Right renal pelvis (tissue), 4 donors: ENCODE measurements at regions not wholly inside any gene's neighbourhood (a gene's known extent, or its start where the extent isn't known, plus 50 kb on each side); places are given as distances from the start of the nearest gene placed in this dataset.

ENCODE experiments used
- DNase-seq, 4 donors: peaks; one replicate each; pipeline ENCODE4 v3.0.0-alpha.2; 2013; ENCODE audit warnings: low read depth in 4 of 4, low spot score in 3 of 4, missing footprints in 1 of 4

GRCh38 chr9:18330401-18331309 lies 143.3 kb upstream of the ADAMTSL1 start:
- no peak for DNase-seq

GRCh38 chr9:18331310-18331684 lies 142.7 kb upstream of the ADAMTSL1 start:
- peak in 1 of 4 donors; percentile 13 for DNase-seq

DNA sequence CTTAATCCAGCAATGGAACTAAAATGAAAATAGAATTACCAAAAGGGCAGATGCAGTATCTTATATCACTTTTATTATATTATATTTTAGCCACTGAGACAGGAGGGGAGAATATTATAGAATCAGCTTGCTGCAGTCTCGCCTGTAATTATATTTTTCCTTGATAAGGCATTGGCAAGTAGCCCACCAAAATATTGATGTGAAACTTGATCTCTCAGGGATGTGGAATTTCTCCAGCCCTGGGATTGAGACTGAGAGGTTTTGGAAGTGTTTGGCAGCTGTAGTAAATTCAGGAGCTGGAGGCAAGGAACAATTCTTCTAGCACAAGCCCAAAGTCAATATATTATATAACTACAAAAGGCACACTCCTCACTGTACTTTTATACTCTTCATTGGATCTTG lies 142.1 kb upstream of the ADAMTSL1 start:
- DNase-seq: peak; percentile 54 to 74 (median 66)

- no peak for DNase-seq
These were observed 140.8 kb upstream of the ADAMTSL1 start for GRCh38 chr9:18333157-18333556.

GRCh38 chr9:18335825-18336224 lies 138.1 kb upstream of the ADAMTSL1 start:
- DNase-seq: no peak

DNA sequence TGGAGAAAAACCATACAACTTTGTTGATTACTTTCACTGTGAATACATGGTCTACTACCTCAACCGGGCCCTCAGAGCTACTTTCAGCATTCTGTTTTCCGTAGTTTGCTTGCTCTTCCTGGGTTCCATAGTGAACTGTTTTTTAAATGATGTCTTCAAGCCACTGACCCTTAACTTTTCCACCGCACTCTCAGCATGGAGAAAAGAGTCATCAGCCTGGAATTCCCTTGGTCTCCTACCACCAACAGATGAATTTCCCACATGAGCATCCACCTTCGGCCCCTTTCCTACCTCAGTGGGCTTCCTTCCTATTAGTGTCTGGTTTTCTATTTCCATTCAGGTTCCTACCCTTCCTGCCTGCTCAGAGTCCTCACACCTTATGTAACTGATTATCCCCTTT lies 135.9 kb upstream of the ADAMTSL1 start:
- DNase-seq: no peak

GRCh38 chr9:18343784-18344183 lies 130.2 kb upstream of the ADAMTSL1 start:
- no peak for DNase-seq

GRCh38 chr9:18346745-18347144 lies 127.2 kb upstream of the ADAMTSL1 start:
- DNase-seq: no peak

GRCh38 chr9:18347386-18348082 lies 126.4 kb upstream of the ADAMTSL1 start:
- no peak for DNase-seq

- DNase-seq: no peak
These were observed 125.9 kb upstream of the ADAMTSL1 start for GRCh38 chr9:18348083-18348475.

DNA sequence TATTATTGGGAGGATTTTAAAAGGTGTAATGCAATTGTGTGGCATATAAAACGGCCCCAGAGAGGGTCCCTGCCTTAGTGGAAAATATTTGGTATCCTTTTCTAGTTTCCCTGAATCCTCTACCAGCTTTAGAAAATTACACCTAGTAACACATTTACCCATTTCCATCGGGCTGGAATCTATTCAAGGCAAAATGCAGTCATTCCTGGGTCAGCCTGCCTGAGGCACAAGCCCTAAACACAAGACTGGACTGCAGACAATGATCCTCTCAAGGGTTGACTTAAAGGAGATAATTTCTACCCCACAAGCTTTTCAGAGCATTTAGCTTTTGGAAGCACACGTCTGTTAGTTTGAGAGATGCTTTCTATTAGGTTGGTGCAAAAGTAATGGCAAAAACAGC lies 124.4 kb upstream of the ADAMTSL1 start:
- no peak for DNase-seq

GRCh38 chr9:18350036-18350435 lies 123.9 kb upstream of the ADAMTSL1 start:
- no peak for DNase-seq

DNA sequence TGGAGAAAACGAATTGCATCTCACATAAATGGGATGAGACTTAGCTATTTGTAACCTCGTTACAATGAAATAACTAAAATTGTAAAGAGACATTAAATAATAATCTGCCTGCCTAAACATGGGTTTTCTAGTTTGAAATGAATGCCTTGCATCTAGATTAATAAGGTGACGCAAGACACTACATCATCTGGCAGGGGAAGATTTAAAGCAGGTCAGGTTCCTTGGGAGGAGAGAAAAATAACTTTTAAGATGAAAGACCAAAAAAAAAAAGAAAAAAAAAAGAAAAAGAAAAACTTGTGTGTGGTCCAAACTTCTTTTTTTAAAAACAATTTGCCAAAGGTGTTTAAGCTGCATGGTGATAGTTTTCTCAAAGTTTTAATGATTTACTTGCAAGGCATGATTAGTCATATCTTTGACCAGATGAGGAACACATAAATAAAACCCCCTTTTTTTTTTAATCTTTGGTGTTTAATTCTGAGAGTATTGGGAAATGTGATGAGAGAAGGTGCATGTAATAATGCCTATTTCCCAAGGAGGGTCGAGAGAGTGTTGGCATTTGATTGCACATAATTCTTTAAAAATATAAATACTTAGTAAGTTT lies 122.9 kb upstream of the ADAMTSL1 start:
- DNase-seq: no peak

GRCh38 chr9:18352711-18353110 lies 121.2 kb upstream of the ADAMTSL1 start:
- DNase-seq: no peak

DNA sequence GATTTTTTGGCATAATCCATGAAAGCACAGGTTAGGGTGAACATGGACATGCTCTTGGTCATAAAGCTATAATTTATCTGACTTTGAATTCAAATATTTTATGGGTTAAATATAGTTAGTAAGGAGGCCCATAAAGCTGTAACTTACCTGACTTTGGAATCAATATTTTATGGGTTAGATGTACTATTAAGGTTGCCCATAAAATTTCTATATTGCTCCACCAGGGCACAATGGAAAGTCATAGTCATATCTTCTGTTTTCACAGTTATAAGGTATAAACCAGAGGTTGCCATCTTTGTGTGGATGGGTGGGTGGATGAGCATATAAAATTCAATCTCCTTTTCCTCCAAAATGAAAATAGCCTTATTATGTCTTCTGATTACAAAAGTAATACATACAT lies 120.5 kb upstream of the ADAMTSL1 start:
- no peak for DNase-seq

DNA sequence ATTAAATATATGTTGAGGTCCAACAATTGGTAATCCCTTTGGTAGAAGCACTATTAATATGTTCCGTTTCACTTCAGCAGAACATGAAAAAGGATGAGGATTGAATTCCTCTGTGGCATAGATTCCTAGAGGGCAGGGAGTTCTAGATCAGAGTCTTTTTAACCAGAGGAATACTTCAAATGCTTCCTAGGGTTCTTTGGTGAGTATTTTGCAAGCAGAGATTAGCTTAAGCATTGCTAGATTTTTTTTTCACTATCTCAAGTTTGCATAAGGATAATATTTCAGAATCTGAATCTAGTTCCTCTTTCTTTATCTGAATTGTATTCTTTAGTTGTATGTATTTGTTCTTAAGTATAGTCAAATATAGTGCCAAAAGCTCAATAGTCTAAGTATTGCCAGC lies 116.6 kb upstream of the ADAMTSL1 start:
- no peak for DNase-seq

DNA sequence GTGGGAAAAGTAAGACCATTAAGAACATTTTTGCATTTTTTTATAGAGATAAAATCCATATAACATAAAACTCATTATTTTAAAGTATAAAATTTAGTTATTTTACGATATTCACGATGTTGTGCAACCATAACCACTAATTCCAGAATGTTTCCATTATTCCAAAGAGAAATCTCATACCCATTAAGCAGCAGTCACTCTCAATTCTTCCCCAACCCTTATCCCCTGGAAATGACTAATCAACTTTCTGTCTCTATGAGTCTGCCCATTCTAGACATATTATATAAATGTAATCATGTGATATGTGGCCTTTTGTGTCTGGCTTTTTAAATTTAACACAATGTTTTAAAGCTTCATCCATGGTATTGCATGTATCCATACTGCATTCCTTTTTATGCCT lies 115.6 kb upstream of the ADAMTSL1 start:
- no peak for DNase-seq

DNA sequence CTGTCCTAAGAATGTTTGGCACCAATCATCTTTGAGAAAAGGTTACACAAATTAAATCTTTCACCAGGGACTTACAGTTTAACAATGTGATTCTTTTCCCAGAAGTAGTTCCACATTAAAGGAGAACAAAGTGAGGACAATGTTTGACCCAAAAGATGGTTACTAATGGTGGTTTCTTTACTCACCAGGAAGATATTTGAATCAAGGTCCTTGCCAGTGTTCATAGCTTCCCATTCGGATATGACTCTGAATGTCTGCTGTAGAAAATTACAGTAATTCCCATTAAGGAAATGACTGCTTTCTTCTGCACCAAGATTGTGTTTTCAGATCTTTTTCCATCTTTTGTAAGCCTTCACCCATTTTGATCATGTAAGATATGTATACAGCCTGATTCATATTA lies 114.6 kb upstream of the ADAMTSL1 start:
- no peak for DNase-seq

- DNase-seq: no peak
These were observed 113.9 kb upstream of the ADAMTSL1 start for GRCh38 chr9:18360005-18360404.

DNA sequence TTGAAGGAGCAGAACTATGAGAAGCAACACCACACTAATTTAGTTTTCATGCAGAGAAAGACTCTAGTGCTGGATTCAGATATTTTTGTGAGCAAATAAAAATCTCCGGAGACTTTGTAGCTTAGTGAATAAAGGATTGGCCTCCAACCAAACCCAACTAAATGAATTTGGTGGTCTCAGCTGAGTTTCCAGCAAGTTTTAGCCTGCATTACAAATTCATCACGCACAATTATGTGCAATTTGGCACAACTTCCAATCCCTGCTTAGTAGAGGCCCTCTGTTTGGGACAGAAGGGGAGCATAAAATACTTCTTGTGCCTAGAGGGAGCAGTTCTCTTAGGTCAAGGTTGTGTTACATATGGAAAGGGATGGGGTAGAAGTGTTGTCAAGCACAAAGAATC lies 112.3 kb upstream of the ADAMTSL1 start:
- no peak for DNase-seq

GRCh38 chr9:18362166-18362565 lies 111.8 kb upstream of the ADAMTSL1 start:
- DNase-seq: no peak
